Right cardiac atrium (tissue), 5 donors: ENCODE measurements at regions not wholly inside any gene's neighbourhood (a gene's known extent, or its start where the extent isn't known, plus 50 kb on each side); places are given as distances from the start of the nearest gene placed in this dataset.

Experiments
- ATAC-seq, 2 donors: fragments of 200-7000 bp; cut with Tn5 transposase; one replicate each; pipeline versions ENCODE4 v1.8.0 to v1.9.1; 2020; ENCODE audit warnings: moderate library complexity in 2 of 2, mild to moderate bottlenecking in 1 of 2
- DNase-seq, 3 donors: peaks; one replicate each; pipeline ENCODE4 v3.0.0-alpha.2; 2020
- H3K27ac ChIP-seq: one replicate; pipeline ENCODE4 v1.5.1; 2013; ENCODE audit warnings: mild to moderate bottlenecking, low read length, control low read depth, moderate library complexity
- H3K27me3 ChIP-seq: one replicate; pipeline ENCODE4 v1.6.1; 2013; ENCODE audit not compliant: control insufficient read depth, insufficient read depth
- H3K4me1 ChIP-seq: one replicate; pipeline ENCODE4 v1.6.1; 2013; ENCODE audit warnings: low read length; ENCODE audit not compliant: control insufficient read depth, insufficient read depth
- H3K4me3 ChIP-seq: one replicate; pipeline ENCODE4 v1.5.1; 2013; ENCODE audit warnings: low read length, control low read depth
- H3K9me3 ChIP-seq: one replicate; pipeline ENCODE4 v1.6.1; 2013; ENCODE audit warnings: low read length; ENCODE audit not compliant: control insufficient read depth
- WGBS: extraction: QIAGEN DNeasy Blood & Tissue Kit; methylation state at CpG from one replicate; pipeline ENCODE4 v1.1.7; 2013; 5-methylcytosine and 5-hydroxymethylcytosine counted together
- intact Hi-C, 4 donors: fragments of 100-400 bp; cut with DNase I; formaldehyde crosslinking; loops; one replicate each; pipeline versions ENCODE4 v1.11.0 to v1.14.0; 2022 to 2023
- donor health status: healthy with polysubstance abuse.
- donor health status: DM: no; HTN: yes; CAD: no.
- donor health status: DM: no; HTN: no; CAD: no.
- donor health status: DM: no; HTN: yes; CAD: no; lungs with severe emphysema.
- donor health status: DM: yes; HTN: yes; CAD: no.

DNA sequence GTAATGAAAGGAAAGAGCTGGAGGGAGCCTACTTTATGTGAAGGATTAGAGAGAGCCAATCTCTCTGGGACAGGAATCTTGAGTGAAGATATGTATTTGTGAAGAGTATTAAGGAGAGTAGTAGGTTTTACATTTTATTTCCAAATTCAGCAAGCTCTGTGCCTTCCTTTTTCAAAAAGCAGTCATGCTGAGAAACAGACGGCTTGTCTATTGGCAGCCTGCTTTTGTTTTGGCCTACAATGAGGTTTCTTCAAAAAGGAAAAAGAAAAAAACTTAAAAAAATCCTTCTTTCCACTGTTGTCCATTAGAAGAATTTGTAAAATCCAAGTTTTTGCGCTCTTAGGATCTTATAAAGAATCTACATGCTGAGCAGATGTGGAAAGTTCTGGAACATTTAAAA is 103.6 kb upstream of the PTGFR start:
- intact Hi-C loops: no loop called here
- Histone ChIP-seq H3K4me3 (no peak overlapping the region), H3K9me3 (no peaks in the 10 kb centered on the region), H3K27me3 (no peaks in the 10 kb centered on the region), H3K4me1 (no peaks in the 10 kb centered on the region), H3K27ac (no peak overlapping the region)
- no peak for ATAC-seq
- DNase-seq: no peak
- 51% methylated on average over 2 of the region's 2 CpGs for WGBS

GRCh38 chr1:78387871-78388270 is 102.9 kb upstream of the PTGFR start:
- no peaks in the 10 kb centered on the region for H3K9me3 ChIP-seq
- no peak overlapping the region for H3K27ac ChIP-seq
- peak; percentile 51 to 81 for ATAC-seq
- intact Hi-C loops: no loop called here
- no peak for DNase-seq
- H3K4me1 ChIP-seq: no peaks in the 10 kb centered on the region
- no peaks in the 10 kb centered on the region for H3K27me3 ChIP-seq
- 17% methylated on average over 1 of the region's 1 CpG for WGBS
- H3K4me3 ChIP-seq: no peak overlapping the region

GRCh38 chr1:78388275-78388674 is 102.5 kb upstream of the PTGFR start:
- no peaks in the 10 kb centered on the region for H3K4me1 ChIP-seq
- intact Hi-C loops: no loop called here
- ATAC-seq (no peak), DNase-seq (no peak)
- H3K27ac ChIP-seq: no peak overlapping the region
- no peaks in the 10 kb centered on the region for H3K27me3 ChIP-seq
- H3K4me3 ChIP-seq: no peak overlapping the region
- H3K9me3 ChIP-seq: no peaks in the 10 kb centered on the region

DNA sequence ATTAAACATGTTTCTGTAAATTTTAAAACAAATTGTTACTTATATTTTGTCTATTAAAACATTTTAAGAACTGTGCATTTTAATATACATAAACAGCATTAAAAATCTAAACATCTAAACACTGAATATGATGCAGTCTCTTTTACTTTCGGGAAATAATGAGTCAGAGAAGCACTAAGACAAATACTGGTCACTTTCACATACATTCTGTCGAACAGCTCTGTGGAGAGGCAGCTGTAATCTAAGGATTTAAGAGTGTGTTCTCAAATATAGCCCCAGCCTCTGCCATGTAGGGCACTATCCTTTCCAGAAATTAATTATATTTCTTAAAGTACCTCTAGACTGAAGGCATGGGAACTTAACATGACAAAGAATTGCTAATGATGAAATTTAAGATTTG is 89.6 kb upstream of the PTGFR start:
- no peak for DNase-seq
- no peaks in the 10 kb centered on the region for H3K4me1 ChIP-seq
- no peak overlapping the region for H3K27ac ChIP-seq
- intact Hi-C loops: no loop called here
- no peaks in the 10 kb centered on the region for H3K27me3 ChIP-seq
- no peak for ATAC-seq
- H3K9me3 ChIP-seq: no peaks in the 10 kb centered on the region
- no peak overlapping the region for H3K4me3 ChIP-seq
- 65% methylated on average over 2 of the region's 2 CpGs for WGBS

GRCh38 chr1:78408192-78408591 is 82.6 kb upstream of the PTGFR start:
- 49% methylated on average over 1 of the region's 1 CpG for WGBS
- intact Hi-C loops: no loop called here
- no peak for DNase-seq
- Histone ChIP-seq H3K4me1 (no peaks in the 10 kb centered on the region), H3K9me3 (no peaks in the 10 kb centered on the region), H3K27me3 (no peaks in the 10 kb centered on the region), H3K4me3 (no peak overlapping the region), H3K27ac (no peak overlapping the region)
- ATAC-seq: no peak

- H3K27ac ChIP-seq: no peak overlapping the region
- 76% methylated on average over 2 of the region's 2 CpGs for WGBS
Observed at GRCh38 chr1:78408810-78409209, 82.0 kb upstream of the PTGFR start.

DNA sequence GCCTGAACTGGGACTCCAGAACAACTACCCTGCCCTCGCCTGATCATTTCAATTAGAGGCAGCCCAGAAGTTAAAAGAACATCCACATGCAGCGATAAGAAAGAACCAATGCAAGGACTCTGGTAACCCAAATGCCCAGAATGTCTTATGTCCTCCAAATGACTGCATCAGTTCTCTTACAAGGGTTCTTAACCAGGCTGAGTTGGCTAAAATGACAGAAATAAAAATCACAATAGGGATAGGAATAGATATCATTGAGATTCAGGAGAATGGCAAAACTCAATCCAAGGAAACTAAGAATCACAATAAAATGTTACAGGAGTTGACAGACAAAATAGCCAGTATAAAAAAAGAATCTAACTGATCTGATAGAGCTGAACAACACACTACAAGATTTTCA is 80.1 kb upstream of the PTGFR start:
- intact Hi-C loops: no loop called here
- Histone ChIP-seq H3K9me3 (no peaks in the 10 kb centered on the region), H3K4me1 (no peaks in the 10 kb centered on the region), H3K4me3 (no peak overlapping the region), H3K27me3 (no peaks in the 10 kb centered on the region), H3K27ac (no peak overlapping the region)
- DNase-seq (no peak), ATAC-seq (no peak)
- 85% methylated on average over 2 of the region's 2 CpGs for WGBS

More at GRCh38 chr1:78408810-78409209, 82.0 kb upstream of the PTGFR start:
- Histone ChIP-seq H3K9me3 (no peaks in the 10 kb centered on the region), H3K4me1 (no peaks in the 10 kb centered on the region), H3K4me3 (no peak overlapping the region), H3K27me3 (no peaks in the 10 kb centered on the region)
- intact Hi-C loops: no loop called here
- peak in 1 of 3 donors; percentile 18 for DNase-seq
- no peak for ATAC-seq

DNA sequence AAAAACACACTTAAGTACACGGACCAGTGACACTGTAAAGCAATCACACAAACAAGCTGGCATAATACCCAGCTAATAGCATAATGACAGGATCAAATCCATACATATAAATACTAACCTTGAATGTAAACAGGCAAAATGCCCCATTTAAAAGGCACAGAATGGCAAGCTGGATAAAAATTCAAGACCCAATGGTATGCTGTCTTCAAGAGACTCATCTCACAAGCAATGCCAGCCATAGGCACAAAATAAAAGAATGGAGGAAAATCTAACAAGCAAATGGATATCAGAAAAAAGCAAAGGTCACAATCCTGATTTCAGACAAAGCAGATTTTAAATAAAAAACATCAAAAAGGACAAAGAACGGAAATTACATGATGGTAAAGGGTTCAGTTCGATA is 79.1 kb upstream of the PTGFR start:
- ATAC-seq (no peak), DNase-seq (no peak)
- H3K4me1 ChIP-seq: no peaks in the 10 kb centered on the region
- H3K27me3 ChIP-seq: no peaks in the 10 kb centered on the region
- no peak overlapping the region for H3K4me3 ChIP-seq
- 43% methylated on average over 3 of the region's 3 CpGs for WGBS
- H3K27ac ChIP-seq: no peak overlapping the region
- H3K9me3 ChIP-seq: no peaks in the 10 kb centered on the region
- intact Hi-C loops: no loop called here

GRCh38 chr1:78415165-78415564 is 75.6 kb upstream of the PTGFR start:
- Histone ChIP-seq H3K9me3 (no peaks in the 10 kb centered on the region), H3K27ac (no peak overlapping the region), H3K4me1 (no peaks in the 10 kb centered on the region), H3K4me3 (no peak overlapping the region), H3K27me3 (no peaks in the 10 kb centered on the region)
- no peak for ATAC-seq
- 63% methylated on average over 1 of the region's 1 CpG for WGBS
- DNase-seq: no peak
- intact Hi-C loops: no loop called here

DNA sequence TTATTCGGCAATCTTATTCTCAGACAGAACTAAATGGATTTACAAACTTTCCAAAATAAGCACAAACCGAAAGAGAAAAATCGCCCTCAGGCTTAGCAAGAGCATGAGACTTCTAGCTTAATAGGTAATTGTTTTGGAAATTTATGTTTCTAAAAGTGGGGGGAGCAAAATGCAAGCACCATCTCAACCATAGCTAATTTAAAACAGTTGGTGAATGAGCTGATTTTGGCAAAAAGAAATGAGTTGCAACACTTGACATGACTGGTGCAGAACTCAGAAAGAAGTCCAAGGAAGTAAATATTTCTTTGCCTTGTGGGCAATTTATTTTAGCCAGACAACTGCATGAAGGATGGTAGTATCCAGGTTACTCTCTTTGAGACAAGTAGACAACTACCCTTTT is 71.5 kb upstream of the PTGFR start:
- 70% methylated on average over 3 of the region's 3 CpGs for WGBS
- Histone ChIP-seq H3K27ac (no peak overlapping the region), H3K27me3 (no peaks in the 10 kb centered on the region), H3K9me3 (no peaks in the 10 kb centered on the region), H3K4me1 (no peaks in the 10 kb centered on the region), H3K4me3 (no peak overlapping the region)
- DNase-seq (no peak), ATAC-seq (no peak)
- intact Hi-C loops: no loop called here

DNA sequence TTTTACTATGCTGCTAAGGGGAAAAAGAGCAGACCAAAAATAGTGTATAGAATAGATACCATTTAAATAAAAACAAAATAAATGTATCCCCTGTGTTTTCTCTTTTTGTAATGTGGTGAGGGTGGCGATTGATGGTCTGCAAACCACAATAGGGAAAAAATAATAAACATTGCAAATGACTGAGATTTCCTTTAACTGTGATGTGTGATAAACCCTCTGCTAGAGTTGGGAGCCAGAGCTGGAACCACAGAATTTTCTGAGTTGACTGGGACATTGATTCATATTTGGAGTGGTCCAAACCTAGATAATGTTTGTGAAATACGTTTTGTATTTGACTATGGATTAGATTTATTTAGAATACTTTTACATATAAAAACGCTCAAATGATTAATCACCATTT is 70.6 kb upstream of the PTGFR start:
- H3K4me1 ChIP-seq: no peaks in the 10 kb centered on the region
- DNase-seq (no peak), ATAC-seq (no peak)
- H3K27me3 ChIP-seq: no peaks in the 10 kb centered on the region
- no peak overlapping the region for H3K4me3 ChIP-seq
- no peak overlapping the region for H3K27ac ChIP-seq
- H3K9me3 ChIP-seq: no peaks in the 10 kb centered on the region
- 65% methylated on average over 3 of the region's 3 CpGs for WGBS
- intact Hi-C loops: no loop called here

DNA sequence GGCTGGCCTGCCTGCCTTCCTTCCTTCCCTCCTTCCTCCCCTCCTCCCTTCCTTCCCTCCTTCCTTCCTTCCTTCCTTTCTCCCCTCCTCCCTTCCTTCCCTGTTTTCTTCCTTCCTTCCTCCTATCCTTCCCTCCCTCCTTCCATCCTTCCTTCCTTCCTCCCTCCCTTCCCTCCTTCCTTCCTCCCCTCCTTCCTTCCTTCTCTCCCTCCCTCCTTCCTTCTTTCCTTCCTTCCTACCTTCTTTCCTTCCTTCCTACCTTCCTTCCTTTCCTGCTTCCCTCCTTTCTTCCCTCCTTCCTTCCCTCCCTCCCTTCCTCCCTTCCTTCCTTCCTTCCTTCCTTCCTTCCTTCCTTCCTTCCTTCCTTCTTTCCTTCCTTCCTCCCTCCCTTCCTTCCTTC is 70.1 kb upstream of the PTGFR start:
- Histone ChIP-seq H3K4me3 (no peak overlapping the region), H3K4me1 (no peaks in the 10 kb centered on the region), H3K9me3 (no peaks in the 10 kb centered on the region), H3K27me3 (no peaks in the 10 kb centered on the region), H3K27ac (no peak overlapping the region)
- intact Hi-C loops: no loop called here
- ATAC-seq (no peak), DNase-seq (no peak)
